GM10266 (cell line): ENCODE measurements at regions not wholly inside any gene's neighbourhood (a gene's known extent, or its start where the extent isn't known, plus 50 kb on each side); places are given as distances from the start of the nearest gene placed in this dataset.

Experiments used
- DNase-seq: peaks from one replicate; pipeline ENCODE4 v3.0.0; 2012; ENCODE audit errors: extremely low spot score
- CTCF ChIP-seq: IDR thresholded peaks from 2 replicates; pipeline ENCODE4 v1.5.1; 2012; ENCODE audit warnings: mild to moderate bottlenecking, low read depth; ENCODE audit not compliant: control insufficient read depth, insufficient read depth; ENCODE audit errors: missing control alignments

DNA sequence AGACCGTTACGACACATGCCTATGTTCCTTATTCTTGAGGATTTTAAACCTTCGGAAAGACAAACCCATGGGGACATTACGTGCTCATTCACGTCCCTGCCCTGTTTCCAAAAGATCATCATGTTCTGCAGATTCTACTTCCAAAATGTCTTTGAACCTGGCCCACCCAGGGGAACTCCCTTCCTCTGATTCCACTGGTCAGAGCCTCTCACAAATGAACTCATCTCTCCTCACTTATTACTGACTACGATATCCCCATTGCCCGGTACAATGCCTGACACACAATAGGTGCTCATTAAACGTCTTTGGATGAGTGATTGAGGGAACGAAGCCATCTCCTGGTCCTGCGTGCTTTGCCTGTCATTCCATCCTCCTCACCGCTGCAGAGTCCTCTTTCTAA, 168.3 kb upstream of the RNF32 start:
- no peak for DNase-seq
- TF ChIP-seq CTCF, result no peak

DNA sequence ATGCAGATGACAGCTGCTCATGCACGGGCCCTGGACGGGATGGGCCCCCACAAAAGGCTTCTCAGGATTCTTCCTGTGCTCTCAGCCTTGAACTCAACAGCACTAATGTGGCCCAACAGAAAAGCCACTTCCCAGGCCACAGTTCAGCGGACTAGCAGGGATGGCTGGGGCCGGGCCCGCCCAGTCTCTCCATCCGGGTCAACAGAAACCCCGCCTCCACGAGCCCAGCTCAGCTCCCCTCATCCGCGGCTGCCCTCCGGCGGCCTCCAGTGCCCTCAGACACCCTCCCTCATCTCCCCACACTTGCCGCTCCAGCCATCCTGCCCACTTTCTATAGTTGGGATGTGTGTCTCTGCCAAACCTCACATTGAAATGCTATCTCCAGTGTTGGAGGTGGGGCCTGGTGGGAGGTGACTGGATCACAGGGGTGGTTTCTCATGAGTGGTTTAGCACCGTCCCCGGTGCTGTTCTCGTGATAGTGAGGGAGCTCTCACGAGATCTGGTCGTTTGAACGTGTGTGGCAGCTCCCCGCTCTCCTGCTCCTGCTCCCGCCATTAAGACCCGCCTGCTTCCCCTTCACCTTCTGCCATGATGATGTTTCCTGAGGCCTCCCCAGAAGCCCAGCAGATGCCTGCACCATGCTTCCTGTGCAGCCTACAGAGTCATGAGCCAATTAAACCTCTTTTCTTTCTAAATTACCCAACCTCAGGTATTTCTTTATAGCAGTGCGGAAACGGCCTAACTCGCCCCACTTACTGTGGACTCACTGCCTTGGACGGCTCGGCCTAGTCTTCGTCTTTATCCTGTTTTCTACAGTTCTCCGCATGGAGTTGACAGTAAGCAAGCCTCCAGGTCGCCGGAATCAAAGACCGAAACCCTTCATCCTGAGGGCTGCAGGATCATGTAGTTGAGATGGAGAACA, 169.9 kb upstream of the RNF32 start:
- no peak for DNase-seq
- no peak for TF ChIP-seq CTCF

DNA sequence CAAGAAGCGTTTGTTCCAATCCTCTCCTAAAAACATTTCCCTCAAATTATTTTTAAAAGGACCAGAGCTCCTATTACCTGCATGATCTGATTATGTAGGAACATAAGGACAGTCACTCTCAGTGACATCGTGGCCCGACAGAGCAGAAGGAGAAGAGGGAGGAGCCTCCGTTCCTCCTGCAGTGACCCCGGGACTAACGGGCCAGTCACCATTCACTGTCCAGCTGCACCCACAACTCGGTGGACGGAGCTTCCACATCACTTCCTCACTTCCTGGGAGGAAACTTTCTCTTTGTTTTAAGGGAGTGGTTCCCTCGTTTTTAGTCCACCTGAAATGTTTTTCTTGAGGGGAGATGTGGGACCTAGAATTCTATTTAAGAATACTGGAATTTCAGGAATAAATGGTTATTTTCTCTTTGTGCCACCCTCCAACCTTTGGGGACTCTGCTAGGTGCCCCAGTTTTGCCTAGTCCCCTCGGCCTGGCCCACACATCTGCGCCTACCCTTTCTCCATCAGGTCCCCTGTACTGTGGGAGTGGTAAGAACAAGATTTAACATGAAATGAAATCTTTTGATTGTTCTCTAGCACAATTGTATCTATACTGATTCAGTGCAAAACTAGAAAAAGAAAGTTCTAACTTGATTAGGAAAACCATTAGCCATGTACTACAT, 173.5 kb upstream of the RNF32 start:
- DNase-seq, result no peak
- no peak for TF ChIP-seq CTCF

GRCh38 chr7:156466272-156466671, 174.3 kb upstream of the RNF32 start:
- no peak for TF ChIP-seq CTCF
- DNase-seq, result no peak

GRCh38 chr7:156465186-156465585, 175.4 kb upstream of the RNF32 start:
- no peak for TF ChIP-seq CTCF

GRCh38 chr7:156464339-156464738, 176.2 kb upstream of the RNF32 start:
- no peak for DNase-seq
- TF ChIP-seq CTCF, result no peak

More at GRCh38 chr7:156465186-156465585, 175.4 kb upstream of the RNF32 start:
- no peak for DNase-seq

DNA sequence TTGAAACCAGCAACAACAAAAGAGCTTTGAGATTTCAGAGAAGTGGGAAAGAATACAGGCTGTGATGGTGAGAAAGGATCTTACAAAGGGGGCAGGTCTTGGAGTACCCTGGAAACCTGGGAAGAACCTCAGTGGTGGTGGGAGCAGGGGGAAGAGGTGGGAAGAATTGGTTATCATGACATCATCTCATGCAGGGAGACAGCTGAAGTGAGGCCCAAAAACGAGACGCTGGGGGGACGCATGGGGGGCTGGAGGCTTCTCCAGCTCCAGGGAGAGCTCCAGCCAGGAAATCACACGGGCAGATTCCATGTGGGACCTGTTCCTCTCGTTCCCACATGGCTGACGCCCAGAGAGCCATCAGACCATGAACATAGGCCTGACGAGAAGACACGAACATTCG, 177.3 kb upstream of the RNF32 start:
- no peak for DNase-seq
- no peak for TF ChIP-seq CTCF
